IMR-90 (cell line): ENCODE measurements at regions not wholly inside any gene's neighbourhood (a gene's known extent, or its start where the extent isn't known, plus 50 kb on each side); places are given as distances from the start of the nearest gene placed in this dataset.

Experiments
- ATAC-seq: fragments of 200-7000 bp; cut with Tn5 transposase; 2 replicates; pipeline ENCODE4 v1.9.1; 2020; ENCODE audit warnings: low read depth, mild to moderate bottlenecking, moderate library complexity
- BruUV-seq: library from RNA; stranded (reverse); fragments of 400-500 nt; replicated peaks from 2 replicates; lab custom pipeline; 2021; lab: Mats Ljungman, UMichigan
- CTCF ChIA-PET: fragments of 300-600 bp; formaldehyde crosslinking; extraction: SDS; loops from one replicate; lab custom pipeline; 2021; ENCODE audit warnings: antibody characterized with exemption; lab: Yijun Ruan, JAX
- POLR2A ChIA-PET: fragments of 300-600 bp; sonication (Branson Sonifier 250); formaldehyde crosslinking; loops from one replicate; lab custom pipeline; 2022; ENCODE audit warnings: antibody characterized with exemption; ENCODE audit not compliant: unreplicated experiment; lab: Charles Lee
- DNase-seq: peaks from one replicate; pipeline ENCODE4 v3.0.0; 2013
- H2AFZ ChIP-seq: replicated peaks from 2 replicates; pipeline ENCODE3; 2013; ENCODE audit warnings: low read length, mild to moderate bottlenecking; ENCODE audit not compliant: poor library complexity
- H2AK5ac ChIP-seq: 2 replicates; pipeline ENCODE4 v1.6.1; 2013; ENCODE audit warnings: low read depth, low read length, inconsistent platforms
- H2AK9ac ChIP-seq: replicated peaks from 2 replicates; pipeline ENCODE3; 2013; ENCODE audit warnings: mild to moderate bottlenecking, low read depth, low read length, moderate library complexity; ENCODE audit not compliant: poor library complexity
- H2BK120ac ChIP-seq: 2 replicates; pipeline ENCODE4 v1.6.1; 2013; ENCODE audit warnings: low read depth, low read length, inconsistent platforms
- H2BK15ac ChIP-seq: 3 replicates; pipeline ENCODE4 v1.6.1; 2013; ENCODE audit warnings: low read depth, low read length, inconsistent platforms
- H2BK20ac ChIP-seq: 2 replicates; pipeline ENCODE4 v1.6.1; 2013; ENCODE audit warnings: low read depth, mild to moderate bottlenecking, inconsistent platforms, low read length, moderate library complexity
- H2BK5ac ChIP-seq: 2 replicates; pipeline ENCODE4 v1.6.1; 2013; ENCODE audit warnings: mild to moderate bottlenecking, low read depth, low read length, inconsistent platforms; ENCODE audit not compliant: poor library complexity, severe bottlenecking
- H3K14ac ChIP-seq: replicated peaks from 2 replicates; pipeline ENCODE4 v1.6.1; 2013; ENCODE audit warnings: low read depth, low read length, inconsistent platforms
- H3K18ac ChIP-seq: 2 replicates; pipeline ENCODE4 v1.6.1; 2013; ENCODE audit warnings: low read depth, low read length, control low read depth
- H3K23ac ChIP-seq: 2 replicates; pipeline ENCODE4 v1.6.1; 2013; ENCODE audit warnings: low read depth, low read length, inconsistent platforms
- H3K27ac ChIP-seq: 2 replicates; pipeline ENCODE4 v1.5.1; 2013; ENCODE audit warnings: mild to moderate bottlenecking, control low read depth, low read length; ENCODE audit not compliant: insufficient read depth
- H3K27me3 ChIP-seq: 2 replicates; pipeline ENCODE4 v1.6.1; 2013; ENCODE audit warnings: low read length; ENCODE audit not compliant: control insufficient read depth, insufficient read depth
- H3K36me3 ChIP-seq: 2 replicates; pipeline ENCODE4 v1.6.1; 2013; ENCODE audit warnings: low read length, mixed read lengths; ENCODE audit not compliant: control insufficient read depth, insufficient read depth
- H3K4ac ChIP-seq: 2 replicates; pipeline ENCODE4 v1.6.1; 2013; ENCODE audit warnings: low read depth, low read length, inconsistent platforms
- H3K4me1 ChIP-seq: 2 replicates; pipeline ENCODE4 v1.6.1; 2013; ENCODE audit warnings: low read length, mixed read lengths; ENCODE audit not compliant: control insufficient read depth, insufficient read depth
- H3K4me2 ChIP-seq: 2 replicates; pipeline ENCODE4 v1.6.1; 2013; ENCODE audit warnings: low read depth, mild to moderate bottlenecking, control low read depth, low read length, moderate library complexity
- H3K4me3 ChIP-seq: 2 replicates; pipeline ENCODE4 v1.5.1; 2013; ENCODE audit warnings: low read depth, mild to moderate bottlenecking, control low read depth, low read length, moderate library complexity; ENCODE audit not compliant: insufficient read depth
- H3K56ac ChIP-seq: 2 replicates; pipeline ENCODE4 v1.6.1; 2013; ENCODE audit warnings: low read length, inconsistent platforms; ENCODE audit not compliant: insufficient read depth; ENCODE audit errors: extremely low read depth
- H3K79me1 ChIP-seq, 2 experiments: 2 replicates each; pipeline ENCODE4 v1.6.1; 2013; ENCODE audit warnings: low read length in 2 of 2, inconsistent platforms in 1 of 2, low read depth in 1 of 2
- H3K9ac ChIP-seq: 2 replicates; pipeline ENCODE4 v1.6.1; 2013; ENCODE audit warnings: low read depth, low read length, control low read depth
- H3K9me1 ChIP-seq: 2 replicates; pipeline ENCODE4 v1.6.1; 2013; ENCODE audit warnings: low read length, inconsistent platforms; ENCODE audit not compliant: insufficient read depth
- H3K9me3 ChIP-seq: 2 replicates; pipeline ENCODE4 v1.6.1; 2013; ENCODE audit warnings: low read length; ENCODE audit not compliant: control insufficient read depth, insufficient read depth
- H4K20me1 ChIP-seq: 2 replicates; pipeline ENCODE4 v1.6.1; 2013; ENCODE audit warnings: low read length, inconsistent platforms; ENCODE audit not compliant: insufficient read depth
- H4K5ac ChIP-seq: 2 replicates; pipeline ENCODE4 v1.6.1; 2013; ENCODE audit warnings: mild to moderate bottlenecking, low read depth, low read length, control low read depth
- H4K8ac ChIP-seq, 2 experiments: 2 replicates each; pipeline ENCODE4 v1.6.1; 2013; ENCODE audit warnings: low read depth in 2 of 2, low read length in 2 of 2, control low read depth in 1 of 2, inconsistent platforms in 1 of 2
- H4K91ac ChIP-seq: 2 replicates; pipeline ENCODE4 v1.6.1; 2013; ENCODE audit warnings: low read depth, low read length, inconsistent platforms; ENCODE audit not compliant: insufficient read depth
- CHD1 ChIP-seq: IDR thresholded peaks from 2 replicates; pipeline ENCODE4 v1.6.1; 2012; ENCODE audit warnings: low read depth, low read length, improper control_type of control experiment
- MAFK ChIP-seq: IDR thresholded peaks from 2 replicates; pipeline ENCODE4 v1.6.1; 2012; ENCODE audit warnings: low read depth, low read length, improper control_type of control experiment
- WGBS, 2 experiments: methylation state at CpG; one replicate each; pipeline versions ENCODE4 v1.1.5 to v1.1.7; 2013; ENCODE audit warnings: missing lambda C conversion rate in 2 of 2; ENCODE audit not compliant: insufficient read length in 1 of 2; ENCODE audit errors: extremely low coverage in 2 of 2; 5-methylcytosine and 5-hydroxymethylcytosine counted together
- dilution Hi-C: fragments of 300-500 bp; cut with HindIII; formaldehyde crosslinking; loops from one replicate; pipeline ENCODE4 v1.14.3; 2018; ENCODE audit warnings: low sequenced_read_pairs; ENCODE audit not compliant: unreplicated experiment
- in situ Hi-C: fragments of 300-500 bp; cut with MboI; formaldehyde crosslinking; loops from 3 replicates; pipeline ENCODE4 v1.14.3; 2019; ENCODE audit warnings: low sequenced_read_pairs, inconsistent platforms, mixed read lengths
- intact Hi-C: fragments of 100-400 bp; cut with micrococcal nuclease; formaldehyde crosslinking; loops from 2 replicates; pipeline ENCODE4 v1.10.0; 2022

DNA sequence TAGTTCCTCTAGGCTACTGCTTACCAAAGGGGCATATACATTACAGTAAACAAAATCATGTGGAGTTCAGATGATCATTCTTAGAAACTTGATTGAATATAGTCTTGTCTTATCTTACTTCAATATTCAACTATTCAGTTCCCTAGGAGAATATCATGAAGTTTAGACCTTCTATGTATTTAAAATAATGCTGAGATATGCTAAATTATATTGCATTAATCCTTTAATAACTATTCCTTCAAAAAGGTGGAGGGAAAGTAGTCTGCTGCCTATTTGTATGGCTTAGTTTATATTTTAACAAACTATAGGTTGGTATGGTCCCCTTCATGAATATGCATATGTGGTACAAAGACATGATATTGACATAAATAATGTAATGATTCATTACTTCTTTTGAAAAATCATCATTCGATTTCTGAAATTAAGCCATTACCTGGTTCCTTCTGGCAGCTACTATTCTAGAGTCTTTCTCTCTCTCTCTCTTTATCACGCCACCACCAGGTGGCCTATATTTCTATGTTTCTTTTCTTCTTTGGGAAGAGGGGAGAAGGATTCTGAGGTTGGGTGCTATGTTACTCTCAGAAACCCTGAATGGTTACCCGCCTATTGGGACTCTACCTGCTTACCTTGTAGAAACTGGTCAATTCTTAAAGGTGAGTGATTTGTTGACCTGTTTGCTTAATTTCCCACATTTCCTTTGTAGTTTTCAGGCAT lies 855.8 kb downstream of the HACE1 start:
- no peak overlapping the region for H2AFZ ChIP-seq
- H3K4me1 ChIP-seq, result no peaks in the 10 kb centered on the region
- TF ChIP-seq CHD1 (no peak), MAFK (peak; percentile 60)
- no peak overlapping the region for H2AK5ac ChIP-seq
- POLR2A ChIA-PET, result no interaction called here
- no peak overlapping the region for H2AK9ac ChIP-seq
- no peak overlapping the region for H2BK120ac ChIP-seq
- dilution Hi-C loops, result no loop called here
- H2BK5ac ChIP-seq, result no peak overlapping the region
- H2BK15ac ChIP-seq, result no peak overlapping the region
- no peak overlapping the region for H3K23ac ChIP-seq
- no peak overlapping the region for H3K4ac ChIP-seq
- in situ Hi-C loops, result no loop called here
- CTCF ChIA-PET, result no interaction called here
- no peaks in the 10 kb centered on the region for H3K36me3 ChIP-seq
- intact Hi-C loops, result no loop called here
- H4K8ac ChIP-seq, result no peak overlapping the region
- no peaks in the 10 kb centered on the region for H3K9me1 ChIP-seq
- no peaks in the 10 kb centered on the region for H3K79me1 ChIP-seq
- H4K5ac ChIP-seq, result no peak overlapping the region
- H3K9me3 ChIP-seq, result no peaks in the 10 kb centered on the region
- WGBS, 2 experiments, result no CpG with 5 or more reads among the region's 3 CpGs
- no peaks in the 10 kb centered on the region for H3K27me3 ChIP-seq
- no peak overlapping the region for H3K27ac ChIP-seq
- no peak for ATAC-seq
- H3K9ac ChIP-seq, result no peak overlapping the region
- no peak overlapping the region for H3K4me2 ChIP-seq
- H2BK20ac ChIP-seq, result no peak overlapping the region
- no peak overlapping the region for H4K91ac ChIP-seq
- no TSS peak for BruUV-seq
- DNase-seq, result no peak
- no peak overlapping the region for H3K4me3 ChIP-seq
- no peak overlapping the region for H3K18ac ChIP-seq
- no peak overlapping the region for H3K14ac ChIP-seq
- no peaks in the 10 kb centered on the region for H4K20me1 ChIP-seq
- H3K56ac ChIP-seq, result no peak overlapping the region
